ENCODE measurements at regions not wholly inside any gene's neighbourhood (a gene's known extent, or its start where the extent isn't known, plus 50 kb on each side); places are given as distances from the start of the nearest gene placed in this dataset.
"Not testable (repeated sequence)": the region's sequence is repeated elsewhere in the genome, so short reads cannot be mapped to it uniquely, and the experiment has no call there.

DNA sequence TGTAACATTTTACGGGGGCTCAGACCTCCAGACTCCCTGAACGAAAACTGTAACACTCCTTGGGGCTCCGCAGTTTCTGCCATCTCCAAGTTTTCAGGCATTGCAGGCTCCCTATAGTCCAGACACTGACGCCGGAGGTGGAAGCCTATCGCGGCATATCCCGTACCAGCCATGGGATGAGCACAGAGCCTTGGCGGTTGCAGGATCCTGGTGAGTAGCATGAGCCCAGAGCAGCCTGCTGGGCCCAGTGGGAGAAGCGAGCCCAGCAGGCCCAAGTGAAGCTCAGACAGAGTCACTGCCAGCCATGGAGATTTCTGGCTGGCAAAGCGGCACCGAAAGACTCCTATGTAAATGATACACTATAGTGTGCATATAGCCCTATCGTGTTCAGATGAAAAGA lies 446.8 kb downstream of the COL11A1 start:
- no peaks in the 10 kb centered on the region for H3K4me1 ChIP-seq (ENCODE audit: insufficient read depth, low read length)
- H3K27me3 ChIP-seq (ENCODE audit: insufficient read depth, low read length): no peaks in the 10 kb centered on the region
- Mint-ChIP-seq H3K27me3 (no peaks in the 10 kb centered on the region), H3K9me3 (peaks cover 0 to 5% (median 0%) of the 10 kb centered on the region in 8 donors), H3K4me1 (no peaks in the 10 kb centered on the region), H3K27ac (no peak overlapping the region), H3K4me3 (no peak overlapping the region), H3K36me3 (no peaks in the 10 kb centered on the region)
- no peak for DNase-seq
- ChIA-PET POLR2A (ENCODE audit: partially characterized antibody) (no interaction called here), CTCF (ENCODE audit: partially characterized antibody) (no interaction called here)
- no peak overlapping the region for H3K27ac ChIP-seq (ENCODE audit: low read depth, low read length)
- H3K36me3 ChIP-seq (ENCODE audit: insufficient read depth, low read length): no peaks in the 10 kb centered on the region
- intact Hi-C loops (cut with micrococcal nuclease): no loop called here
- H3K4me3 ChIP-seq (ENCODE audit: low read length in 2 of 2): no peak overlapping the region
- no peaks in the 10 kb centered on the region for H3K9me3 ChIP-seq (ENCODE audit: control insufficient read depth in 1 of 2, low read length in 2 of 2)

DNA sequence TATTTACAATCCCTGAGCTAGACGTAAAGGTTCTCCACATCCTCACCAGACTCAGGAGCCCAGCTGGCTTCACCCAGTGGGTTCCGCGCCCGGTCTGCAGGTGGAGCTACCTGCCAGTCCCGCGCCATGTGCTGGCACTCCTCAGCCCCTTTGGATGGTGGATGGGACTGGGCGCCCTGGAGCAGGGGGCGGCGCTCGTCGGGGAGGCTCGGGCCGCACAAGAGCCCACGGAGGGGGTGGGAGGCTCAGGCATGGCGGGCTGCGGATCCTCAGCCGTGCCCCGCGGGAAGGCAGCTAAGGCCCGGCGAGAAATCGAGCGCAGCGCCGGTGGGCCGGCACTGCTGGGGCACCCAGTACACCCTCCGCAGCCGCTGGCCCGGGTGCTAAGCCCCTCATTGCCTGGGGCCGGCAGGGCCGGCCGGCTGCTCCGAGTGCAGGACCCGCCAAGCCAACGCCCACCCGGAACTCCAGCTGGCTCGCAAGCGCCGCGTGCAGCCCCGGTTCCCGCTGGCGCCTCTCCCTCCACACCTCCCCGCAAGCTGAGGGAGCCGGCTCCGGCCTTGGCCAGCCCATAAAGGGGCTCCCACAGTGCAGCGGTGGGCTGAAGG lies 448.3 kb downstream of the COL11A1 start:
- H3K27ac Mint-ChIP-seq; H3K36me3 Mint-ChIP-seq; intact Hi-C loops (cut with micrococcal nuclease); H3K4me3 ChIP-seq (ENCODE audit: low read length in 2 of 2); DNase-seq; CTCF ChIA-PET (ENCODE audit: partially characterized antibody); H3K9me3 ChIP-seq (ENCODE audit: control insufficient read depth in 1 of 2, low read length in 2 of 2); H3K27me3 Mint-ChIP-seq; H3K4me3 Mint-ChIP-seq; H3K36me3 ChIP-seq (ENCODE audit: insufficient read depth, low read length); H3K27me3 ChIP-seq (ENCODE audit: insufficient read depth, low read length); H3K4me1 ChIP-seq (ENCODE audit: insufficient read depth, low read length); POLR2A ChIA-PET (ENCODE audit: partially characterized antibody); H3K9me3 Mint-ChIP-seq; H3K4me1 Mint-ChIP-seq; H3K27ac ChIP-seq (ENCODE audit: low read depth, low read length): not testable (repeated sequence)

DNA sequence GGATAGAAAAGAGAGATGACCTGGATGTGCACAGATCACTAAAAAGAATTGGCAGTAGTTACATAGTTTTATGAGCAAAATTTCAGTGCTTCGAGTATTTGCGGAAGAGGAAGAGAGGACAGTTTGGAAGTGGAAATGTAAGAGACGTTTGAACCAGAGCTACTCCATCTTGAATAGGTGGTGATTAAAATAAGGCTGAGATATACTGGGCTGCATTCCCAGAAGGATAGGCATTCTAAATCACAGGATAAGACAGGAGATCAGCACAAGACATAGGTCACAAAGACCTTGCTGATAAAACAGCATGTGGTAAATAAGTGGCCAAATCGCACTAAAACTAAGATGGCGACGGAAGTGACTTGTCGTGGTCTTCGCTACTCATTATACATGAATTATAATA lies 453.3 kb downstream of the COL11A1 start:
- Histone ChIP-seq H3K4me3 (ENCODE audit: low read length in 2 of 2) (no peak overlapping the region), H3K36me3 (ENCODE audit: insufficient read depth, low read length) (no peaks in the 10 kb centered on the region), H3K4me1 (ENCODE audit: insufficient read depth, low read length) (no peaks in the 10 kb centered on the region), H3K9me3 (ENCODE audit: control insufficient read depth in 1 of 2, low read length in 2 of 2) (no peaks in the 10 kb centered on the region), H3K27me3 (ENCODE audit: insufficient read depth, low read length) (no peaks in the 10 kb centered on the region), H3K27ac (ENCODE audit: low read depth, low read length) (no peak overlapping the region)
- Mint-ChIP-seq H3K4me1 (no peaks in the 10 kb centered on the region), H3K9me3 (peaks cover 0 to 9% (median under 1%) of the 10 kb centered on the region in 8 donors), H3K27me3 (no peaks in the 10 kb centered on the region), H3K27ac (no peak overlapping the region), H3K4me3 (no peak overlapping the region), H3K36me3 (no peaks in the 10 kb centered on the region)
- intact Hi-C loops (cut with micrococcal nuclease): no loop called here
- ChIA-PET POLR2A (ENCODE audit: partially characterized antibody) (no interaction called here), CTCF (ENCODE audit: partially characterized antibody) (no interaction called here)
- DNase-seq: no peak

DNA sequence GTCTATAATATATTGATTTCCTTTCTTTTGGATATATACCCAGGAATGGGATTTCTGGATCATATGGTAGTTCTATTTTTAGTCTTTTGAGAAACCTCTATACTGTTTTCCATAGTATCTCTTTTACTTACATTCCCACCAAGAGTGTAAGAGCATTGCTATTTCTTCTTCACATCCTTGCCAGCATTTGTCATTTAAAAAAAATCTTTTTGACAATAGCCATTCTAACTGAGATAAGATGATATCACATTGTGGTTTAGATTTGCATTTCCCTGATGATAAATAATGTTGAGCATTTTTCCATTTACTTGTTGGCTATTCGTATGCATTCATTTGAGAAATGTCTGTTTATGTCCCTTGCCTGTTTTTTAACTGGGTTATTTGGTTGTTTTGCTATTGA lies 467.4 kb downstream of the COL11A1 start:
- no peaks in the 10 kb centered on the region for H3K4me1 ChIP-seq (ENCODE audit: insufficient read depth, low read length)
- no peaks in the 10 kb centered on the region for H3K4me1 Mint-ChIP-seq
- peaks cover 0 to 4% (median 2%) of the 10 kb centered on the region in 8 donors for H3K9me3 Mint-ChIP-seq
- no peaks in the 10 kb centered on the region for H3K36me3 ChIP-seq (ENCODE audit: insufficient read depth, low read length)
- H3K27ac Mint-ChIP-seq: no peak overlapping the region
- no peaks in the 10 kb centered on the region for H3K27me3 Mint-ChIP-seq
- no peak overlapping the region for H3K4me3 ChIP-seq (ENCODE audit: low read length in 2 of 2)
- intact Hi-C loops (cut with micrococcal nuclease): no loop called here
- H3K27ac ChIP-seq (ENCODE audit: low read depth, low read length): no peak overlapping the region
- CTCF ChIA-PET (ENCODE audit: partially characterized antibody): no interaction called here
- H3K36me3 Mint-ChIP-seq: no peaks in the 10 kb centered on the region
- H3K4me3 Mint-ChIP-seq: no peak overlapping the region
- no peaks in the 10 kb centered on the region for H3K27me3 ChIP-seq (ENCODE audit: insufficient read depth, low read length)
- POLR2A ChIA-PET (ENCODE audit: partially characterized antibody): no interaction called here
- H3K9me3 ChIP-seq (ENCODE audit: control insufficient read depth in 1 of 2, low read length in 2 of 2): no peaks in the 10 kb centered on the region
- DNase-seq: no peak

- Mint-ChIP-seq H3K27me3 (no peaks in the 10 kb centered on the region), H3K36me3 (no peaks in the 10 kb centered on the region), H3K9me3 (peaks cover 0 to 4% (median 2%) of the 10 kb centered on the region in 8 donors), H3K4me1 (no peaks in the 10 kb centered on the region), H3K27ac (no peak overlapping the region), H3K4me3 (no peak overlapping the region)
- ChIA-PET POLR2A (ENCODE audit: partially characterized antibody) (no interaction called here), CTCF (ENCODE audit: partially characterized antibody) (no interaction called here)
- no peak for DNase-seq
- intact Hi-C loops (cut with micrococcal nuclease): no loop called here
- Histone ChIP-seq H3K9me3 (ENCODE audit: control insufficient read depth in 1 of 2, low read length in 2 of 2) (no peaks in the 10 kb centered on the region), H3K27me3 (ENCODE audit: insufficient read depth, low read length) (no peaks in the 10 kb centered on the region), H3K36me3 (ENCODE audit: insufficient read depth, low read length) (no peaks in the 10 kb centered on the region), H3K27ac (ENCODE audit: low read depth, low read length) (no peak overlapping the region), H3K4me3 (ENCODE audit: low read length in 2 of 2) (no peak overlapping the region), H3K4me1 (ENCODE audit: insufficient read depth, low read length) (no peaks in the 10 kb centered on the region)
These were observed 468.0 kb downstream of the COL11A1 start for GRCh38 chr1:102640312-102640711.

DNA sequence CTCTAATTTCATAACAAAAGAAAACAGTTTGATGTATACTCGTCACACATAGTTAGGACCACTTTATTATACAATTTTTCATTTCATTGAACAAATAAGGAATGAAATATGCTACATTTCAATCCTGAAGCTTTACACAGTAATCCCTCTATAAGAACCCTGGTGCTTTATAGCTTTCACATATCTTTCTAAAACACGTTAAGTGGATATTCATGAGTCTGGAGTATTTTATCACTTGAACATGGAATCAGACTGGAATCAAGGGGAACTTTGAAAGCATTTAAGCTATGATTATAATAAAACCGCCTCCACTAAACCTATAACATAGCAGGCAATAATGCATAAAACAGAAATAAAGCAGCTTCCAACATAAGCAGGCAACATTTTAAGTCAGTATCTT lies 476.6 kb downstream of the COL11A1 start:
- Histone ChIP-seq H3K27me3 (ENCODE audit: insufficient read depth, low read length) (no peaks in the 10 kb centered on the region), H3K4me1 (ENCODE audit: insufficient read depth, low read length) (no peaks in the 10 kb centered on the region), H3K36me3 (ENCODE audit: insufficient read depth, low read length) (no peaks in the 10 kb centered on the region), H3K9me3 (ENCODE audit: control insufficient read depth in 1 of 2, low read length in 2 of 2) (no peaks in the 10 kb centered on the region), H3K27ac (ENCODE audit: low read depth, low read length) (no peak overlapping the region), H3K4me3 (ENCODE audit: low read length in 2 of 2) (no peak overlapping the region)
- Mint-ChIP-seq H3K27me3 (no peaks in the 10 kb centered on the region), H3K4me3 (no peak overlapping the region), H3K9me3 (no peaks in the 10 kb centered on the region), H3K36me3 (no peaks in the 10 kb centered on the region), H3K4me1 (no peaks in the 10 kb centered on the region), H3K27ac (no peak overlapping the region)
- intact Hi-C loops (cut with micrococcal nuclease): no loop called here
- ChIA-PET POLR2A (ENCODE audit: partially characterized antibody) (no interaction called here), CTCF (ENCODE audit: partially characterized antibody) (no interaction called here)
- DNase-seq: no peak

GRCh38 chr1:102630041-102630440 lies 478.3 kb downstream of the COL11A1 start:
- DNase-seq: no peak
- H3K4me1 Mint-ChIP-seq: no peaks in the 10 kb centered on the region
- Histone ChIP-seq H3K4me1 (ENCODE audit: insufficient read depth, low read length) (no peaks in the 10 kb centered on the region), H3K36me3 (ENCODE audit: insufficient read depth, low read length) (no peaks in the 10 kb centered on the region), H3K4me3 (ENCODE audit: low read length in 2 of 2) (no peak overlapping the region), H3K27me3 (ENCODE audit: insufficient read depth, low read length) (no peaks in the 10 kb centered on the region), H3K27ac (ENCODE audit: low read depth, low read length) (no peak overlapping the region), H3K9me3 (ENCODE audit: control insufficient read depth in 1 of 2, low read length in 2 of 2) (no peaks in the 10 kb centered on the region)
- H3K9me3 Mint-ChIP-seq: peaks cover 0 to 4% (median 1%) of the 10 kb centered on the region in 8 donors
- ChIA-PET CTCF (ENCODE audit: partially characterized antibody) (no interaction called here), POLR2A (ENCODE audit: partially characterized antibody) (no interaction called here)
- H3K27me3 Mint-ChIP-seq: no peaks in the 10 kb centered on the region
- no peaks in the 10 kb centered on the region for H3K36me3 Mint-ChIP-seq
- no peak overlapping the region for H3K4me3 Mint-ChIP-seq
- H3K27ac Mint-ChIP-seq: no peak overlapping the region
- intact Hi-C loops (cut with micrococcal nuclease): no loop called here

- Histone ChIP-seq H3K9me3 (ENCODE audit: control insufficient read depth in 1 of 2, low read length in 2 of 2) (no peaks in the 10 kb centered on the region), H3K27ac (ENCODE audit: low read depth, low read length) (no peak overlapping the region), H3K36me3 (ENCODE audit: insufficient read depth, low read length) (no peaks in the 10 kb centered on the region), H3K4me1 (ENCODE audit: insufficient read depth, low read length) (no peaks in the 10 kb centered on the region), H3K27me3 (ENCODE audit: insufficient read depth, low read length) (no peaks in the 10 kb centered on the region), H3K4me3 (ENCODE audit: low read length in 2 of 2) (no peak overlapping the region)
- intact Hi-C loops (cut with micrococcal nuclease): no loop called here
- H3K36me3 Mint-ChIP-seq: no peaks in the 10 kb centered on the region
- no peaks in the 10 kb centered on the region for H3K27me3 Mint-ChIP-seq
- H3K27ac Mint-ChIP-seq: no peak overlapping the region
- no peaks in the 10 kb centered on the region for H3K4me1 Mint-ChIP-seq
- H3K9me3 Mint-ChIP-seq: peaks cover 0 to 5% (median 2%) of the 10 kb centered on the region in 8 donors
- no peak overlapping the region for H3K4me3 Mint-ChIP-seq
- ChIA-PET POLR2A (ENCODE audit: partially characterized antibody) (no interaction called here), CTCF (ENCODE audit: partially characterized antibody) (no interaction called here)
- DNase-seq: no peak
These were observed 480.2 kb downstream of the COL11A1 start for GRCh38 chr1:102628109-102628613.
